CD4-positive, alpha-beta T cell treated with Interleukin-17A for 4 hours (primary cell): ENCODE measurements at regions not wholly inside any gene's neighbourhood (a gene's known extent, or its start where the extent isn't known, plus 50 kb on each side); places are given as distances from the start of the nearest gene placed in this dataset.

Experiments used
- DNase-seq: peaks from one replicate; pipeline ENCODE4 v3.0.0-alpha.2; 2020; ENCODE audit warnings: mixed read lengths

- no peak for DNase-seq
Measured at GRCh38 chr1:22221233-22221780, 78.4 kb upstream of the WNT4 start.

DNA sequence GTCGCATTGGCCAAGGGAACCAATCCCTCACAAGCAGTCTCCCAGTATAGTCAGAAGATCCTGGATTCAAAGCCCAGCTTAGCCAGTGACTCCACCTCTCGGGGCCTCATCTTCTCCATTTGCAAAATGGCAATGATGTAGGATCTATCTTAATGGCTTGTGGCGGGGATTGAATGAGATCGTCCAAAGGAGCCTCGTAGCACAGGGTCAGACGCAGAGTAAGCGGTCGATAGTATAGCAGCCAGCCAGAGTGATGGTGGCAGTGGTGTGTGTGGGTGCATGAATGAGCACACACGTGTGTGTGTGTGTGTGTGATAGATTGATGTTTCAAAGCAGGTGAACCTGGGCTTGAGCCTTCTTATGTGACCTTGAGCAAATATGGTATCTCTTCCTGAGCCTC, 79.8 kb upstream of the WNT4 start:
- no peak for DNase-seq

DNA sequence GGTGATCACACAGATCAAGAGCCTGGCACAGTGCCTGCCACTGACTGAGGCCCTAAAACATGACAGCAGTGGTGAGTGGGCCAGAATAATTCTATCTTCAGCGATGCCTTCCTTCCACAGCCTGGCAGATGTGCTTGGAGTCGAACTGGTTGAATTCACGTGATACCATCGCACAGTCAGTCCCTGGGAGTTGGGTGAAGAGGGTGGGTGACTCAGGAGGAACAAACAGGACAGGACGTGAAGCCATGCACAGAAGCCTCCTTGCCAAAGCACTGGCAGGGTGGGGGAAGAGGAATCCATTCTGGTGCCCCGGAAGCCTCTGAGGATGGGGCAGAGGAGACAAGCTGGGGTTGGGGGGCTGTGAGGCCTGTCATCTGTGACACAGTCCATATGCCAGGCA, 80.3 kb upstream of the WNT4 start:
- DNase-seq, result no peak

- DNase-seq, result no peak
Measured at GRCh38 chr1:22224091-22224490, 81.2 kb upstream of the WNT4 start.

DNA sequence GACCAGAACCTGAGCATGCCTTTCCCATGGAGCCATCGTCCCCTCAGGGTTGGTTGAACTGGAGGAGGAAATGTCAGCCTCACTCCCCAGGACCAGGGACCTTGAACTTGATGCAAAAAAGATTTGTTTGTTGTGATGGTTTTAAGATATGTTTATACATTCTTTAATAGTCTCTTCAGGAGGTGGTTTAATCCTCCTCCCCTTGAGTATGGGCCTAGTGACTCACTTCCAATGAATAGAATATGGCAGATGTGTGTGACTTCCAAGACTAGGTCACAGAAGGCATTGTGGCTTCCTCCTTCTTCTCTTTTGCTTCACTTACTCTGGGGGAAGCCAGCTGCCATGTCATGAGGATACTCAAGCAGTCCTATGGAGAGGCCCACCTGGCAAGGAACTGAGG, 81.7 kb upstream of the WNT4 start:
- no peak for DNase-seq

GRCh38 chr1:22225858-22226589, 83.1 kb upstream of the WNT4 start:
- no peak for DNase-seq

DNA sequence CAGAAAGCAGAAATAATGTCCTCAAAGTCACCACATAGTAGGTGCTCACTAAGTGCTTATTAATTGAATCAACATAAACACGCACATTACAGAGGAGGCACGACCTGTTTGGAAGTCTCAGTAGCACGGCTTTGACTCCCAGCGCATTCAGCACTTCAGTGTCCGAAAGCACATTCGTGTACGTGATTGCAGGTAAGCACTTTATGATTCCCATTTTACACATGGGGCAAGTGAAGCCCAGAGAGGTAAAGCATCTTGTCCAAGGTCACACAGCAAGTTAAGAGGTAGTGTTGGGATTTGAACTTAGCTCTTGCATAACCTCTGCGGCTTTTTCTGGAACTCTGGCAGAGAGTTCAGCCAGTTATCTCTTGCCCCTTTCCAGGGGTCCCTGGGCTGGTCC, 85.2 kb upstream of the WNT4 start:
- no peak for DNase-seq

DNA sequence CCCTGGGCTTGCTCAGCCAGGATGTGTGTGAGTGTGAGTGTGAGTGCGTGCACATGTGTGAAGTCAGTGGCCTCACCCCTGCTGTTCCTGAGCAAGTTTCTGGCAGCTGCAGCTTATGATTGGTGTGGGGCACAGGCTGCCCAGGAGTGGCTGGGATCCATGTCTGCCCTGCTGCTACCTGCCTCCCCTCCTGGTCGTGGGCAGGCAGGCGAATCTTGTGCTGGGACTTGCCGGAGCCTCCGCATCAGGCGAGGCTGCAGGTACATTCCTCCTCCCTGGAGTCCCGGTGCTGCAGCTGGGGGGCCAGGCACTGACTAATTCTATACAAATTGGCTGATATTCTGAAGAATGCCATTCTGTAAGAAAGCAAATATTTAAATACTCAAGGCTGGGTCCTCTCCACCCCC, 85.6 kb upstream of the WNT4 start:
- DNase-seq, result no peak

DNA sequence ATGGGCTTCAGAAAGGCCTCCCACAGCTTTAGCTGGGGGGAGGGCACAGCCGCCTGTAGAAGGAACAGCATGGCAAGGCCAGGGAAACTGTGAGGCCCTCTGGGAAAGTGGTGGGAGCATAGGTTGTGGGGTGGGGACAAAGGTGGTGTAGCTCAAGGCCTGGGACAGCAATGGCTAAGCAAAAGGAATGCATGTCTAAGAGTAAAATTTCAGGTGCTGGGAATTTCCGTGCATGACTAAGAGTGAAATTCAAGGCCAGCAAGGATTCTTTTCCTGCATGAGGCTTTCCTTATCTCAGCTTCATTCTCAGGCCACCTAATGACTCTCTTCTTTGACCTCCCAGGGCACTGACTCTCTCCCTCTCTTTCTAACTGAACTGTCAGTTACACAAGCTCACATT, 86.5 kb upstream of the WNT4 start:
- DNase-seq, result no peak

DNA sequence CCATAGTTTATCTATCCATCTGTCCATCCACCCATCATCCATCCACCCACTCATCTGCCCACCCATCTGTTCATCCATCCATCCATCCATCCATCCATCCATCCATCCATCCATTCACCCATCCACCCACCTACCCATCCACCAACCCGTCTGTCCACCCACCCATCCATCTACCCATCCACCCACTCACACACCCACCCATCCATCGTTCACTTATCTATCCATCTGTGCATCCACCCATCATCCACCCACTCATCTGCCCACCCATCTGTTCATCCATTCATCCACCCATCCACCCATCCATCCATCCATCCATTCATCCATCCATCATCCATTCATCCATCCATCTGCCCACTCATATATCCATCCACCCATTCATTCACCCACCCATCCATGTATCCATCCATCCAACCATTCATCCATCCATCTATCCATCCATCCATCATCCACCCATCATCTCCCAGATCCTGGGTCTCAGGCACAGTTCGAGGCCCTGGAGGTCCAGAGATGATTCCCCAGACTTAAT, 88.2 kb upstream of the WNT4 start:
- DNase-seq, result no peak

GRCh38 chr1:22231995-22232690, 89.2 kb upstream of the WNT4 start:
- DNase-seq, result no peak

GRCh38 chr1:22233222-22233621, 90.3 kb upstream of the WNT4 start:
- no peak for DNase-seq

- DNase-seq, result no peak
Measured at GRCh38 chr1:22234476-22235030, 91.7 kb upstream of the WNT4 start.

DNA sequence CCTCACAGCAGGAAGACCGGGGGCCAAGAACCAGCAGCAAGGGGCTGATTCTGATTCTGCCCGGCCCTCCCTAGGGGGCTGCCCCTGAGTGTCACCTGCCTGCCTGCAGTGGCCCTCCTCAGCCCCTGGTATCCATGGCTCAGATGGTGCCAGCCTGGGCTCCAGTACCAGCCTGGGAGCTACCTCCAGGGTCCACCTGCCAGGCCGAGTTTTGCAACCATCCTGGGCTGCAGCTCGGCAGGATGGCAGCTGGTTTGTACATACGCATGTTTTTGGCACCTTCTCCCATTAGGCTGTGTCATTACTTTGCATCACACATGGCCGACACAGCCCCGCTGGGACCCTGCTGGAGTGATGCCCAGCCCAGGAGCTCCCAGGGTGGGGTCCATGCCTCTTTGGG, 93.3 kb upstream of the WNT4 start:
- DNase-seq, result no peak

- no peak for DNase-seq
Measured at GRCh38 chr1:22236900-22237299, 94.0 kb upstream of the WNT4 start.

GRCh38 chr1:22237433-22238093, 94.7 kb upstream of the WNT4 start:
- DNase-seq, result no peak

- DNase-seq, result no peak
Measured at GRCh38 chr1:22238356-22239224, 95.7 kb upstream of the WNT4 start.

DNA sequence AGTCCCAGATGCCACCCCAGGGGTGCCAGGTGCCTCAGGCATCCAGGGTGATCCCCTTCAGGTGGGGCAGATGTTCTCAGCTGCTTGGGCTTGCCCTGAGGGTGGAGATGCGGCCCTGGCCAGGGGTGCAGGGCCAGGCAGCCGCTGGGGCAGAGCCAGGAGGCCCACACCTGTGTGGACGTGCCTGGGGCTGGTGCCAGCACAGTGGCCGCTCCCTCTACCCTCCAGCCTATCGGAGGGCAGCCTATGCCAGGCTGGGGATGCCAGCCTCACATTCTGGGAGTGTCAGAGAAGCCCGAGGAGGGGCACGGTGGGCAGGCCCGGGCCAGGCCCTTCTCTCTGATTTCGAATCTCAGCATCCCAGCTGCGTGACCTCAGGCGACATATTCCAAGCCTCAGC, 96.5 kb upstream of the WNT4 start:
- DNase-seq, result no peak

DNA sequence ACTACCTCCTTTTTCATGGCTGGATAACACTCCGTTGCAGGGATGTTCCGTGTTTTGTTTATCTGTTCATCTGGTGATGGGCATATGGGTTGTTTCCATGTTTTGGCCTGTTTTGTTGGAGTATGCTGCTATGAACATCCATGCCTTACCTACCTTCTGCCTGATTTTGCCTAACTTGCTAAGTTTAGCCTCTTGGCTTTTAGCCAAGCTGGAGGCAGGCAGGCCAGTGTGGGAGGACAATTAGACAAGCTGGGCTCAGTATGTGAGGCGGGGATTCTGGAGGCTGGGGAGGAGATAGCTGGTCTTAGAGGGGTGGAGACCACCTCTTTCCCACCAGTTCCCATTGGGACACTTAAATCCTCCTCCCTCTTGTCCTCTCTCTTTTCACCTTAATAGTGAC, 98.4 kb upstream of the WNT4 start:
- no peak for DNase-seq

DNA sequence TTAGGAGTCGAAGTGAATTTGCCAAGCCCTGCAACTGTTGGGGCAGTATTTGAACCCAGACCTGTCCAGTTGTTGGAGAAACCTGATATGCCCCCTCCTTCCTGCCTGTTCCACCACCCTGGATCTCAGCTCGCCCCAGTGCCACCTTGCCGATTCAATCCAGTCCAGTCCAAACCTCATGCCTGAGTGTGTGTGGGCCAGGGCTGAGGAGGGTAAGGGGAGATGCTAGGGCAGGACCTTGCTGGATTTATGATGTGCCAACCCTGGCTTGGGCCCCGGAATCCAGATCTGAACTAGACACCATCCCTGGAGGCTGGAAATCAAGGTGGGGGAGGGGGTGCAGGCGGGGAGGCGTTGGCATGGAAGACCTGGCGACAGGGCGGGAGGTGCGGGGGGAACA, 98.9 kb upstream of the WNT4 start:
- no peak for DNase-seq

- DNase-seq, result no peak
Measured at GRCh38 chr1:22245100-22245650, 102.3 kb upstream of the WNT4 start.

GRCh38 chr1:22245726-22246125, 102.8 kb upstream of the WNT4 start:
- DNase-seq, result no peak
